Uterus (tissue), 3 donors: ENCODE measurements at regions not wholly inside any gene's neighbourhood (a gene's known extent, or its start where the extent isn't known, plus 50 kb on each side); places are given as distances from the start of the nearest gene placed in this dataset. TPM values are rescaled to one million over a fixed set of nuclear protein-coding genes. Genes with fewer than 3 reads are reported as not detected.

Experiments used
- DNase-seq, 2 donors: peaks; one replicate each; pipeline ENCODE4 v3.0.0-alpha.2; 2019 to 2020
- H3K27ac ChIP-seq, 2 donors: fragments of 200-600 bp; sonication (generic); 1 replicate in 1 of 2; 2 replicates in 1 of 2; pipeline ENCODE4 v1.5.1; 2016 to 2018
- H3K27me3 ChIP-seq, 2 donors: fragments of 200-600 bp; sonication (generic); one replicate each; pipeline ENCODE4 v1.5.1; 2018 to 2019; ENCODE audit warnings: control low read depth in 1 of 2
- H3K36me3 ChIP-seq, 2 donors: fragments of 200-600 bp; sonication (generic); one replicate each; pipeline ENCODE4 v1.5.1; 2019; ENCODE audit warnings: control low read depth in 1 of 2
- H3K4me1 ChIP-seq, 2 donors: fragments of 200-600 bp; sonication (generic); one replicate each; pipeline ENCODE4 v1.5.1; 2018 to 2019; ENCODE audit warnings: control low read depth in 1 of 2
- H3K4me3 ChIP-seq, 2 donors: fragments of 200-600 bp; sonication (generic); 1 replicate in 1 of 2; 2 replicates in 1 of 2; pipeline ENCODE4 v1.5.1; 2018 to 2019; ENCODE audit warnings: mild to moderate bottlenecking in 1 of 2
- H3K9me3 ChIP-seq, 2 donors: fragments of 200-600 bp; sonication (generic); one replicate each; pipeline ENCODE4 v1.5.1; 2019; ENCODE audit warnings: control low read depth in 1 of 2
- POLR2A ChIP-seq, 2 donors: fragments of 450-650 bp; IDR thresholded peaks; one replicate each; pipeline ENCODE4 v1.6.1; 2016; ENCODE audit warnings: antibody characterized with exemption in 2 of 2, mild to moderate bottlenecking in 1 of 2, moderate library complexity in 1 of 2
- intact Hi-C: fragments of 100-400 bp; cut with DNase I; formaldehyde crosslinking; loops from one replicate; pipeline ENCODE4 v1.15.1; 2023; ENCODE audit warnings: low total_unique reads
- small RNA-seq: library from RNA; depleted of rRNA; stranded (forward); fragments of <200 nt; gene quantifications from one replicate; pipeline ENCODE3, GENCODE V24; 2016
- TF ChIP-seq, protein P1 (sequence below), 4 experiments: fragments of 200-600 bp in 2 of 4; fragments of 450-650 bp in 2 of 4; sonication (generic) in 2 of 4; IDR thresholded peaks; one replicate each; pipeline ENCODE4 v1.5.1; 2016 to 2019; ENCODE audit warnings: antibody characterized with exemption in 4 of 4, mild to moderate bottlenecking in 2 of 4, moderate library complexity in 1 of 4
- donor health status: DM: yes; HTN: yes; CAD: no.

DNA sequence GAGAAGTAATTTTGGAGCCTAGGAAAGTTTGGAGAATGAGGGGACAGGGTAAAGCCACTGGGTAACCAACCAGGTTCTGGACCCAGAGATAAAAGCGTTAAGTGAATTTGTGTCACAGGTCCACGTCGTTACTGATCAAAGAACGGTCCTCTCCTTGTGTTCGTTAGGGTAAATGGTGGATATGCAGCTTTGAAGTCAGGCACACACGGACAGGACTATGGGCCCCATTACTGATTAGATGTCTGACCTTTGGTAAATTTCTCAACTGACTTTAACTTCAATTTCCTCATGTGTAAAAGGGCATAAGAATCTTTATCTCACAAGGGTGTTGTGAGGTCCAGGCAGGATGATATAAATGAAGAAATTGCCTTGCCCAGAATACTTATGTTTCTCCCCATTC lies 76.6 kb downstream of the EMP1 start:
- Histone ChIP-seq H3K4me1 (no peaks in the 10 kb centered on the region), H3K27me3 (no peaks in the 10 kb centered on the region)

DNA sequence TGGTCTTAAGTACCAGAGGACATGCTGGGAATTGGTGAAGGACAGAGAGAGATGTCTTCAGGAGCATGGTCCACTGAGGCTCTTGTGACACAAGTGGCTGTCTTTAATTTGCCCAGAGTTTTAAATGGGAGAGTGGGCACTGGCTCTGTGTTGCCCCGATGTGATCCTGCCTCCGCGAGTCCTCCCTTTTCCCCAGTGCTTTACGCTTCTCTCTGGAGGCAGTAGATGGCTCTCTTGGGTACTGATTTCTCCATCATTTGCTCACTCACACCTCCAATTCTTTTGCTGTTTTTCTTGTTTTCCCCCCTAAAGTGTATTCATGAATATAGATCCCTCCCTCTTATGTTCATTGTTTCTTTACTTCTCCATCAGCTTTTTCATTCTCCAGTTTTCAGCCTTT lies 74.3 kb downstream of the EMP1 start:
- Histone ChIP-seq H3K27ac (no peak overlapping the region), H3K4me3 (no peak overlapping the region), H3K27me3 (no peaks in the 10 kb centered on the region), H3K4me1 (no peaks in the 10 kb centered on the region), H3K9me3 (no peaks in the 10 kb centered on the region), H3K36me3 (no peaks in the 10 kb centered on the region)
- no peak for DNase-seq
- TF ChIP-seq, protein P1, sequence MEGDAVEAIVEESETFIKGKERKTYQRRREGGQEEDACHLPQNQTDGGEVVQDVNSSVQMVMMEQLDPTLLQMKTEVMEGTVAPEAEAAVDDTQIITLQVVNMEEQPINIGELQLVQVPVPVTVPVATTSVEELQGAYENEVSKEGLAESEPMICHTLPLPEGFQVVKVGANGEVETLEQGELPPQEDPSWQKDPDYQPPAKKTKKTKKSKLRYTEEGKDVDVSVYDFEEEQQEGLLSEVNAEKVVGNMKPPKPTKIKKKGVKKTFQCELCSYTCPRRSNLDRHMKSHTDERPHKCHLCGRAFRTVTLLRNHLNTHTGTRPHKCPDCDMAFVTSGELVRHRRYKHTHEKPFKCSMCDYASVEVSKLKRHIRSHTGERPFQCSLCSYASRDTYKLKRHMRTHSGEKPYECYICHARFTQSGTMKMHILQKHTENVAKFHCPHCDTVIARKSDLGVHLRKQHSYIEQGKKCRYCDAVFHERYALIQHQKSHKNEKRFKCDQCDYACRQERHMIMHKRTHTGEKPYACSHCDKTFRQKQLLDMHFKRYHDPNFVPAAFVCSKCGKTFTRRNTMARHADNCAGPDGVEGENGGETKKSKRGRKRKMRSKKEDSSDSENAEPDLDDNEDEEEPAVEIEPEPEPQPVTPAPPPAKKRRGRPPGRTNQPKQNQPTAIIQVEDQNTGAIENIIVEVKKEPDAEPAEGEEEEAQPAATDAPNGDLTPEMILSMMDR (IDR thresholded peaks at IDR 0.05): no peak
- no peak for TF ChIP-seq POLR2A (IDR thresholded peaks at IDR 0.05)
- intact Hi-C loops: no loop called here

More for the DNA sequence above, 76.6 kb downstream of the EMP1 start:
- Histone ChIP-seq H3K36me3 (no peaks in the 10 kb centered on the region), H3K27ac (no peak overlapping the region), H3K9me3 (no peaks in the 10 kb centered on the region), H3K4me3 (no peak overlapping the region)
- TF ChIP-seq, protein P1 (IDR thresholded peaks at IDR 0.05): no peak
- TF ChIP-seq POLR2A (IDR thresholded peaks at IDR 0.05): no peak
- intact Hi-C loops: no loop called here
- no peak for DNase-seq

Small RNAs in the stretch of these regions (small RNA-seq; reads per million reads assigned to genes)
- gene RNA5SP353 (not detected), gene RNU6-590P (not detected)
